ENCODE measurements at regions not wholly inside any gene's neighbourhood (a gene's known extent, or its start where the extent isn't known, plus 50 kb on each side); places are given as distances from the start of the nearest gene placed in this dataset.

- H3K27me3 Mint-ChIP-seq = no peaks in the 10 kb centered on the region
- no peaks in the 10 kb centered on the region for H3K4me1 Mint-ChIP-seq (ENCODE audit: unreplicated experiment)
- no peak for TF ChIP-seq CTCF (conservative IDR thresholded peaks at IDR 0.05)
- H3K4me3 Mint-ChIP-seq = no peak overlapping the region
- no peak for DNase-seq (ENCODE audit: extremely low spot score, unreplicated experiment)
- no peaks in the 10 kb centered on the region for H3K36me3 Mint-ChIP-seq
- no peak overlapping the region for H3K27ac Mint-ChIP-seq
- peaks cover 3% of the 10 kb centered on the region for H3K9me3 Mint-ChIP-seq
Observed at GRCh38 chr1:58318157-58319005, 228.1 kb downstream of the OMA1 start.

GRCh38 chr1:58317694-58318093, 228.8 kb downstream of the OMA1 start:
- Mint-ChIP-seq H3K9me3 (no peaks in the 10 kb centered on the region), H3K27ac (no peak overlapping the region), H3K4me3 (no peak overlapping the region), H3K27me3 (no peaks in the 10 kb centered on the region), H3K36me3 (no peaks in the 10 kb centered on the region), H3K4me1 (ENCODE audit: unreplicated experiment) (no peaks in the 10 kb centered on the region)
- DNase-seq (ENCODE audit: extremely low spot score, unreplicated experiment) = no peak
- TF ChIP-seq CTCF (conservative IDR thresholded peaks at IDR 0.05) = no peak

- no peak for TF ChIP-seq CTCF (conservative IDR thresholded peaks at IDR 0.05)
- no peak overlapping the region for H3K27ac Mint-ChIP-seq
- H3K4me3 Mint-ChIP-seq = no peak overlapping the region
- no peaks in the 10 kb centered on the region for H3K4me1 Mint-ChIP-seq (ENCODE audit: unreplicated experiment)
- no peak for DNase-seq (ENCODE audit: extremely low spot score, unreplicated experiment)
- no peaks in the 10 kb centered on the region for H3K27me3 Mint-ChIP-seq
- no peaks in the 10 kb centered on the region for H3K9me3 Mint-ChIP-seq
- H3K36me3 Mint-ChIP-seq = no peaks in the 10 kb centered on the region
Observed at GRCh38 chr1:58317086-58317485, 229.4 kb downstream of the OMA1 start.

- Mint-ChIP-seq H3K4me3 (no peak overlapping the region), H3K4me1 (ENCODE audit: unreplicated experiment) (no peaks in the 10 kb centered on the region), H3K27me3 (no peaks in the 10 kb centered on the region), H3K9me3 (peaks cover under 1% of the 10 kb centered on the region), H3K27ac (no peak overlapping the region), H3K36me3 (no peaks in the 10 kb centered on the region)
- TF ChIP-seq CTCF (conservative IDR thresholded peaks at IDR 0.05) = no peak
- DNase-seq (ENCODE audit: extremely low spot score, unreplicated experiment) = no peak
Observed at GRCh38 chr1:58316141-58316540, 230.4 kb downstream of the OMA1 start.

- no peak overlapping the region for H3K27ac Mint-ChIP-seq
- H3K9me3 Mint-ChIP-seq = peaks cover 6% of the 10 kb centered on the region
- no peaks in the 10 kb centered on the region for H3K27me3 Mint-ChIP-seq
- TF ChIP-seq CTCF (conservative IDR thresholded peaks at IDR 0.05) = no peak
- H3K36me3 Mint-ChIP-seq = no peaks in the 10 kb centered on the region
- H3K4me1 Mint-ChIP-seq (ENCODE audit: unreplicated experiment) = no peaks in the 10 kb centered on the region
- DNase-seq (ENCODE audit: extremely low spot score, unreplicated experiment) = no peak
- H3K4me3 Mint-ChIP-seq = no peak overlapping the region
Observed at GRCh38 chr1:58312971-58313563, 233.5 kb downstream of the OMA1 start.
